ENCODE measurements at regions not wholly inside any gene's neighbourhood (a gene's known extent, or its start where the extent isn't known, plus 50 kb on each side); places are given as distances from the start of the nearest gene placed in this dataset.
"Not testable (repeated sequence)": the region's sequence is repeated elsewhere in the genome, so short reads cannot be mapped to it uniquely, and the experiment has no call there.

GRCh38 chr5:88666761-88667495 is 216.1 kb downstream of the MEF2C start:
- no peak for DNase-seq

- DNase-seq, result no peak
These were observed 217.2 kb downstream of the MEF2C start for GRCh38 chr5:88665750-88666215.

GRCh38 chr5:88664645-88665044 is 218.3 kb downstream of the MEF2C start:
- DNase-seq, result no peak

- no peak for DNase-seq
These were observed 219.2 kb downstream of the MEF2C start for GRCh38 chr5:88663793-88664216.

DNA sequence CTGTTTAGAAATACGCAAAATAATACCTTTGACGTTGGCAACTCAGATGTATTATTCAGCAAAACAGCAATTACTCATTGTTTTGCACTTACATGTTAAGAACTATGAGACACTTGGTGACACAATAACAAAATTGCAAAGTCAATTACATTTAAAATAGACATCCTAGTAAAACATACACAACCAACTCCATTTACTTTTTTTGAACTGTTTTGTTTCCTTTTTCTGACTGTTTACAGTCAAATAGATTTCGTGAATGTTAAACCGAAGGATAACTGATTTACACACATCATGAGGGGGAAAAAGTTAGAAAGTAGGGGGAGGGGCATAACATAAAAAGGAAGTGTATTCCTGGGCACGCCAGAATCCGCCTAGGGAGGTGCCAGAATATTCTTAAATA is 220.1 kb downstream of the MEF2C start:
- DNase-seq, result no peak

GRCh38 chr5:88661806-88662207 is 221.2 kb downstream of the MEF2C start:
- DNase-seq, result no peak

DNA sequence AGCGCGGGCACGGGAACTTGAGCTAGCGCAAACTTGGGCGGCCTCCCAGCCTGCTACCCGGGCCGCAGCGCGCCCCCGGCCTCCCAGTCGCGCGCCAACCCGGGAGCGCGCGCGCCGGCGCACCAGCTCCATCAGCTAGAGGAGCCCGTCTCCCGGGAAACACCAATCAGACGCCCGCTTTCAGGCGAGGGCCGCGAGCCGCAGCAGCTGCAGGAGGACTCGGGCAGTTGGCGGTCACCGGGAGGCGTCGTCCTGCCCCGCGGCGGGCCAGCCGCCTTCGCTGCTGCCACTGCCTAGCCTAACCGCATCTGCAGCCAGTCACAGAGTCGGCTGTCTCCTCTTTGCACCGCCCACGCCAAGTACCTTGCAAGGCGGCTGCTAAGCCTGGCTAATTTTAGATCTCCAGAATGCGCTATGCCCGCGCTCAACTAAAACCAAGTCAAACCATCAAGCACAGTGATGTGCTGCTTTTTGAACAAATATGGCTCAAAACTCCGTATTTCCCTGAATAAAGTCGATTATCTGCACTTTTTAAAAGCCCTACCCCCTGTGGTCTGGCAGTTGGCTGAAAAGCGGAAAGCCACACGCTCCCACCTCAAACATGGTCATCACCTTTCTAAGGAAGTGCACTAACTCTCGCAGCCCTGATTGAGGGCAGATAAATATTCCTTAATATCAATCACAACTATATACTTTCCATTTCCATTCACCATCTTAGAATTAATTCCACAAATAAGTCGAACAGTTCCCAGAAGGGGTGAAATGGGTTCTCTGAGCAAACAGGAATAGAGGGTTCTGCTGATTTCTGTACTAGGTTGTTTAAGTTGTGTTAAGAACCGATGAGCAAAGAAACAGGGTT is 221.8 kb downstream of the MEF2C start:
- no peak for DNase-seq

DNA sequence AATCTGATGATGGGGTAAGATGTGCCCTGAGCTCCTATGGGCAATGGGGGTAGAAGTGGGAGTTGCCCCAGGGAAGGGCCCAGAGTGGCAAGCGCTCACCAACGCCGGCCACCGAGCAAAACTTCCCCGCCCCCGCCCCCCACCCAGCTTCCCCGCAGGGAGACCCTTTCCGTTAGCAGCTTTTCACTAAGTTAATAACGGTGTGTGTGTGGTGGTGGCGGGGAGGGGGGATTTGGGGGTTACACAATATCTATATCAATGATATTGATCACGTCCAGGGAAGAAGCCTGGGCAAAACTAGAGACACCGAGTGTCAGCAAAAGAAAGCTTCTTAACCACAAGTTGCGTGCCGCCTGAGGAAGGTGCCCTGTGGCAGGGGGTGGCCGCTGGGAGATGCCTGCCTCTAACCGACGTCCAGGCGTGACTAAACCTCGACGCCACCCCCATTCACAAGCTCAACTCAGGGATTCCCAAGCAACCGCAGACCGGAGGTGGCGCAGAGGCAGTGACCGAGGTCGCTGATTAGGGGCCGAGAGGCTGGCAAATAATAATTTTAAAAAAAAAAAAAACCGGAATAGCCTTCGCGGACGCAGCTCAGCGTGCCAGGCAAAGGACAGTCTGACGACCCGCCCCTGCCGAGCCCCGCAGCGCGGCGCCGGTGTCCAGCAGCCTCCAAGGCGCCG is 222.6 kb downstream of the MEF2C start:
- no peak for DNase-seq

- no peak for DNase-seq
These were observed 223.3 kb downstream of the MEF2C start for GRCh38 chr5:88659529-88660263.

DNA sequence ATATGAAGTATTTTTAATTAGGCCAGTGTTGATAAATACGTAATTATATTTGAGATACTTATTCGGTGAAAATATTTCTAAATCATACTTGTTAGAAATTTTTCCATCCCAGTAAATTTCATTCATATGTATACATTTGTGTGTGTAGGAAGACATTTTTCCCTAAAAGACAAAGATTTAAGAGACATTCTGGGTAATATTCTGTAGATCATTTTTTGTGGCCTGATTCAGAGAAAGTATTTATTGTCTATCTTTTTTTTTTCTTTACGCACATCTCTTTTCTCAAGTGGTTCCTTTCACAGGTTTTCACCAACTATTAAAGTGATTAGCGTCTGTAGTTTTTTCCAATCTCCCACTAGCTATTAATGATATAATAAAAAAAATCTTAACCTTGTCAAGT is 224.1 kb downstream of the MEF2C start:
- DNase-seq, result no peak

DNA sequence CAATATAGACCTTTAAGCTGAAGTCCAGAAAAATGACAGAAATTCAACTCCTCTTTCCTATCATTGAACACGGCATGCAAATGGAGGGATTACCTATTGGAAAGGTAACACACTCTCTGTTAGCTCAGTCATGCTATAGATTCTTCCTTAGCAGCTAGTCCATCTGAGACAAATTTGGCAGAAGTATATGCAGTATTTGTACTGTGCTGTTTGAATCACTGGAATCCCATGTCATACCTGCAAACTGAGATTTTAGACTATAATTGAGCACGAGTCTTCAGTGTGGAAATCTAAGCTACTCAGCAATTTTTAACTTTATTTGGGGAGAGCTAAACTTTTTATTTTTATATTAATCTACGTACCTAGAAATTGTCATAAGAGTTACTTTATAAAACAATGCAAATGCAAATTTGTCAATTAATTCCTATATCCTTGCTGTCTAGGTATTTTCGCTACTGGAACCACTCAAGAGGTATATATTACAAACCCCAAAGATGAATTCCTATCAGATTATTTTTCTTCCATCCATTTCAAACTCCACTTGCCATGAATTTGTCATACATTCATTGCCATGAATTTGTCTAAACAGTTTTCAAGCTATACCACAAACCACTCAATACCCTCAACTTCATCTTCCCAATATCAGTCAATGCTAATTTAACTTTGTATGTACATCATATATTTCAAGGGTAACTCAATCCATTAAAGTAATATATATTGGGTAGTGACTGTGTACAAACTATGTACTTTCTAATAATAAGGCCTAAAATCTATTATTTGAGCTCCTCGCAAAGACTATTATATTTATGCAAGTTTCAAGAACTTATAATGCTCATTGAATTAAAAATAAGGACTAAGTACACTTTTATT is 224.8 kb downstream of the MEF2C start:
- no peak for DNase-seq

GRCh38 chr5:88657136-88657535 is 225.8 kb downstream of the MEF2C start:
- no peak for DNase-seq

DNA sequence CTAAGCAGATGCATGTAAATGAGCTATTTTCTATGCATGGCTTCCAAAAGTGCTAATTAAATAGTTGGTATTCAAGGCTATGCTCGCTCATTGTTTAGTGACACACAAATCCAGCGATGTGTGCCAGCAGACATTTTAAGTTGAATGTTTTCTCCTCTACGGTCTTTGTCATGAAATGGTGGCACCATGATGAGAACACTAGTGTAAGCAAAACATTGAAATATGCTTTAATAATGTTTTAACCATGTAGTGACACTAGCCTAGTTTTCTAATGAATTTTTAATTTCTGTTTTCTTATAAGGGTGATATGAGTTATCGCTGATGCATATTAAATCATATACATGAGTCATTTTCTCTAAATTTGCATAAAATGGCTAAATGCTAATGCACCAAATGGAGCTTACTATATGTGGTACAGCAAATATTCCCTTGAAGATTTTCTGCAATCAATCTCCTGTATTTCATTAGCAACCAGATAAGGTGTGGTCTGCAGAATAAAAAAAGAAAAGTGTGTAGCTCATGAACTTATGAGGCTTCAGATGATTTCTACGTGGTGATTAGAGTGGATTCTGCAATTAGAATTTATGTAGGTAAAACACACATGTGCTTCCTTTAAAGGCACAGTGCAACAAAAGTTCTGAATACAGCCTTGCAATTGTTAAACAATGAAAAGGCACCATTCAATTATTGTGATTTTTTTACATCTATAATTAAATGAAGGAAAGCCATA is 226.6 kb downstream of the MEF2C start:
- DNase-seq, result no peak

DNA sequence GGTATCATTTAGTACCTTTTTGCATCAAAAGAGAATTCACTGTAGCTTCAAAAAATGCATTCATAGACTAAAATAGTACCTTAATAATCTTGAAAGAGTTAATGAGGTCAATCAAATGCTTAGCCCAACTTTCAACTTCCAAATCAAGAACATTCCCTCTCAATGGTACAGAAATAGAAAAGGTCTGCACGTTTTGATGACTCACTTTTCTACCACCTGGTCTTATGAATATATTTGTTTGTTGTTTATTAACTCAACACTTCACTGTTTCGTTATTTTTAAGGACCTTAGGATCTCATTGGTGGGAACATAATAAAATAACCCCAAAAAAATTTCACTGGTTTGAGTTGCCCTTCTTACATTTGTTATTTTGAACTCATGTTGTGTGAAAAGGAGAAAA is 229.5 kb downstream of the MEF2C start:
- no peak for DNase-seq

GRCh38 chr5:88647901-88648300 is 235.1 kb downstream of the MEF2C start:
- DNase-seq, result no peak

- no peak for DNase-seq
These were observed 236.1 kb downstream of the MEF2C start for GRCh38 chr5:88646866-88647265.

GRCh38 chr5:88644676-88645075 is 238.3 kb downstream of the MEF2C start:
- DNase-seq, result no peak

- no peak for DNase-seq
These were observed 239.7 kb downstream of the MEF2C start for GRCh38 chr5:88643315-88643714.

- no peak for DNase-seq
These were observed 249.0 kb downstream of the MEF2C start for GRCh38 chr5:88634014-88634413.

DNA sequence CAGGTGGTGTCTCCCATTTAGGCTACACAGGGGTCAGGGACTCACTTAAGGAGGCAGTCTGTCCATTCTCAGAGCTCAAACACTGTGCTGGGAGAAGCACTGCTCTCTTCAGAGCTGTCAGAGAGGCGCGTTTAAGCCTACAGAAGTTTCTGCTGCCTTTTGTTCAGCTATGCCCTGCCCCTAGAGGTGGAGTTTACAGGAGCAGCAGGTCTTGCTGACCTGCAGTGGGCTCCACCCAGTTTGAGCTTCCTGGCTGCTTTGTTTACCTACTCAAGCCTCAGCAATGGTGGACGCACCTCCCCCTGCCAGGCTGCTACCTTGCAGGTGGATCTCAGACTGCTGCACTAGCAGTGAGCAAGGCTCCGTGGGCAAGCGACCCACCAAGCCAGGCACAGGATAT is 260.1 kb downstream of the MEF2C start:
- not testable (repeated sequence) for DNase-seq

DNA sequence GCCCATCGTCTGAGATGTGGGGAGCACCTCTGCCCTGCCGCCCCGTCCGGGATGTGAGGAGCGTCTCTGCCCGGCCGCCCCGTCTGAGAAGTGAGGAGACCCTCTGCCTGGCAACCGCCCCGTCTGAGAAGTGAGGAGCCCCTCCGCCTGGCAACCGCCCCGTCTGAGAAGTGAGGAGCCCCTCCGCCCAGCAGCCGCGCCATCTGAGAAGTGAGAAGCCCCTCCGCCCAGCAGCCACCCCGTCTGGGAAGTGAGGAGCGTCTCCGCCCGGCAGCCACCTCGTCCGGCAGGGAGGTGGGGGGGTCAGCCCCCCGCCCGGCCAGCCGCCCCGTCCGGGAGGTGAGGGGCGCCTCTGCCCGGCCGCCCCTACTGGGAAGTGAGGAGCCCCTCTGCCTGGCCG is 267.2 kb downstream of the MEF2C start:
- DNase-seq, result not testable (repeated sequence)

Data from KG1 (cell line).